GM12878 (cell line): ENCODE measurements at regions not wholly inside any gene's neighbourhood (a gene's known extent, or its start where the extent isn't known, plus 50 kb on each side); places are given as distances from the start of the nearest gene placed in this dataset.
A peak's percentile ranks its signal among the peaks of the same experiment; 100 is the strongest.

Experiments
- CEBPB ChIP-seq, 2 experiments: fragments of 150-350 bp in 1 of 2; IDR thresholded peaks; 2 replicates each; pipeline ENCODE4 v1.6.1; 2012 to 2014; ENCODE audit warnings: low read depth in 2 of 2, low read length in 2 of 2, borderline replicate concordance in 1 of 2, inconsistent platforms in 1 of 2
- CHD1 ChIP-seq: IDR thresholded peaks from 2 replicates; pipeline ENCODE4 v1.6.1; 2012; ENCODE audit warnings: low read depth, low read length, improper control_type of control experiment
- CREB1 ChIP-seq: IDR thresholded peaks from 2 replicates; pipeline ENCODE4 v1.6.1; 2012; ENCODE audit warnings: low read depth, mild to moderate bottlenecking, inconsistent platforms
- EP300 ChIP-seq, 2 experiments: fragments of 150-350 bp in 1 of 2; IDR thresholded peaks; 2 replicates each; pipeline ENCODE4 v1.6.1; 2011 to 2012; ENCODE audit warnings: low read depth in 2 of 2, low read length in 2 of 2, borderline replicate concordance in 1 of 2, improper control_type of control experiment in 1 of 2, inconsistent platforms in 1 of 2; ENCODE audit not compliant: control insufficient read depth in 1 of 2
- FOXM1 ChIP-seq: IDR thresholded peaks from 2 replicates; pipeline ENCODE4 v1.6.1; 2012; ENCODE audit warnings: low read depth, mild to moderate bottlenecking, inconsistent platforms, low read length, moderate library complexity
- HDGF ChIP-seq: fragments of 450-650 bp; IDR thresholded peaks from 2 replicates; pipeline ENCODE4 v1.6.1; 2016; ENCODE audit warnings: antibody characterized with exemption
- MEF2A ChIP-seq: IDR thresholded peaks from 2 replicates; pipeline ENCODE4 v1.6.1; 2011; ENCODE audit warnings: low read depth, mild to moderate bottlenecking, low read length, moderate library complexity; ENCODE audit not compliant: insufficient read depth
- NFIC ChIP-seq: IDR thresholded peaks from 2 replicates; pipeline ENCODE4 v1.6.1; 2012; ENCODE audit warnings: low read depth, mild to moderate bottlenecking, inconsistent platforms, low read length, moderate library complexity
- RAD21 ChIP-seq: IDR thresholded peaks from 2 replicates; pipeline ENCODE4 v1.6.1; 2011; ENCODE audit warnings: mild to moderate bottlenecking, low read depth, low read length, moderate library complexity; ENCODE audit not compliant: insufficient read depth
- SIX5 ChIP-seq: IDR thresholded peaks from 2 replicates; pipeline ENCODE4 v1.6.1; 2011; ENCODE audit warnings: mild to moderate bottlenecking, low read depth, low read length, moderate library complexity; ENCODE audit not compliant: severe bottlenecking
- SMC3 ChIP-seq: IDR thresholded peaks from 2 replicates; pipeline ENCODE4 v1.6.1; 2011; ENCODE audit warnings: low read length, improper control_type of control experiment, borderline replicate concordance
- WRNIP1 ChIP-seq: IDR thresholded peaks from 2 replicates; pipeline ENCODE4 v1.6.1; 2011; ENCODE audit warnings: low read depth, low read length, improper control_type of control experiment, borderline replicate concordance
- YBX1 ChIP-seq: fragments of 450-650 bp; IDR thresholded peaks from 2 replicates; pipeline ENCODE4 v1.6.1; 2016; ENCODE audit warnings: antibody characterized with exemption
- ZBED1 ChIP-seq: IDR thresholded peaks from 2 replicates; pipeline ENCODE4 v1.6.1; 2016; ENCODE audit warnings: borderline replicate concordance
- TF ChIP-seq, protein P1 (sequence below): IDR thresholded peaks from 2 replicates; pipeline ENCODE4 v1.6.1; 2012; ENCODE audit warnings: improper control_type of control experiment, low read depth, low read length; ENCODE audit not compliant: insufficient replicate concordance
- TF ChIP-seq, protein P2 (sequence below): fragments of 450-650 bp; IDR thresholded peaks from 2 replicates; pipeline ENCODE4 v1.6.1; 2016; ENCODE audit warnings: mild to moderate bottlenecking
- TF ChIP-seq, protein P3 (sequence below): fragments of 450-650 bp; IDR thresholded peaks from 2 replicates; pipeline ENCODE4 v1.6.1; 2017; ENCODE audit warnings: mild to moderate bottlenecking, moderate library complexity
- TF ChIP-seq, protein P4 (sequence below): IDR thresholded peaks from 2 replicates; pipeline ENCODE4 v1.6.1; 2011; ENCODE audit warnings: low read depth, low read length, improper control_type of control experiment, borderline replicate concordance

DNA sequence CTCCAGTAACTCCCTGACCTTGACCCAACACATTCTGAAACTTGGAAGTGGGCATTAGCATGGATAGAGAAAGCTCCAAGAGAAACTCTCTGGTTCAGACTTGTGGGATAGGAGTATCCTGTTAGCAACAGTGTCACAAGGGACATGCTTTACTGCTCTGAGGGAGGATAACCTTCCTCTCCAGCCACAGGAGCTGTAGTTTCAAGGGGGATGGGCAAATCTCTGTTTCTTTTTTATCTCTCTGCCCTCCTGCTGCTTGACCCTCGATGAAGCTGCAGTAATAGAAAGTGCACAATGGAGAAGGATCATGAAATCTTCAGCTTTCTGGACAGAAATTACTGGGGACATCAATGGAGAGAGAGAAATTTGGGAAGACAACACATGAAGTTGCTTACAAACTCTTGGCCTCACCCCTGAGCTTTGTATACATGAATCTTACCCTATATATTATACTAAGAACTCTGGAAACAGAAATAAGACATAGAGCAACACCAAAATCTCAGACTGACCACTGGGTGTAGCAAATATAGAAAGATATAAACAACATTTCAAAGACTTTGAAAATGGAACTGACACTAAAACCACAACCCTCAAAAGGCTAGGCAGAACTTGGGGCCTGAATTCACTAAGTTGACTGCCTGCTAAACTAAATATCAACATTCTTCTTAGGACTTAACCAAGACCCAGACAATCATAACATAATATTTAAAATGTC is 471.0 kb upstream of the MEF2C start (continued):
- TF ChIP-seq RAD21 (0 out of 2 replicates have a peak, but pooled peaks have one; percentile 4), MEF2A (0 out of 2 replicates have a peak, but pooled peaks have one; percentile 62), CHD1 (no peak), SIX5 (no peak), EP300 (IDR thresholded peaks at IDR 0.05; ENCODE audit: borderline replicate concordance in 1 of 2, control insufficient read depth in 1 of 2, low read depth in 2 of 2, low read length in 2 of 2) (0 out of 4 replicates have a peak, but pooled peaks of 1 of the 2 experiments have one; percentile 12), ZBED1 (no peak), HDGF (no peak), SMC3 (no peak; the same call in 1 of the 2 replicates), NFIC (peak; percentile 73), YBX1 (no peak), CEBPB (IDR thresholded peaks at IDR 0.05; ENCODE audit: borderline replicate concordance in 1 of 2, low read depth in 2 of 2, low read length in 2 of 2) (no peak), WRNIP1 (no peak), FOXM1 (peak; percentile 20; the same call in 1 of the 2 replicates), CREB1 (no peak)
- TF ChIP-seq, protein P1, sequence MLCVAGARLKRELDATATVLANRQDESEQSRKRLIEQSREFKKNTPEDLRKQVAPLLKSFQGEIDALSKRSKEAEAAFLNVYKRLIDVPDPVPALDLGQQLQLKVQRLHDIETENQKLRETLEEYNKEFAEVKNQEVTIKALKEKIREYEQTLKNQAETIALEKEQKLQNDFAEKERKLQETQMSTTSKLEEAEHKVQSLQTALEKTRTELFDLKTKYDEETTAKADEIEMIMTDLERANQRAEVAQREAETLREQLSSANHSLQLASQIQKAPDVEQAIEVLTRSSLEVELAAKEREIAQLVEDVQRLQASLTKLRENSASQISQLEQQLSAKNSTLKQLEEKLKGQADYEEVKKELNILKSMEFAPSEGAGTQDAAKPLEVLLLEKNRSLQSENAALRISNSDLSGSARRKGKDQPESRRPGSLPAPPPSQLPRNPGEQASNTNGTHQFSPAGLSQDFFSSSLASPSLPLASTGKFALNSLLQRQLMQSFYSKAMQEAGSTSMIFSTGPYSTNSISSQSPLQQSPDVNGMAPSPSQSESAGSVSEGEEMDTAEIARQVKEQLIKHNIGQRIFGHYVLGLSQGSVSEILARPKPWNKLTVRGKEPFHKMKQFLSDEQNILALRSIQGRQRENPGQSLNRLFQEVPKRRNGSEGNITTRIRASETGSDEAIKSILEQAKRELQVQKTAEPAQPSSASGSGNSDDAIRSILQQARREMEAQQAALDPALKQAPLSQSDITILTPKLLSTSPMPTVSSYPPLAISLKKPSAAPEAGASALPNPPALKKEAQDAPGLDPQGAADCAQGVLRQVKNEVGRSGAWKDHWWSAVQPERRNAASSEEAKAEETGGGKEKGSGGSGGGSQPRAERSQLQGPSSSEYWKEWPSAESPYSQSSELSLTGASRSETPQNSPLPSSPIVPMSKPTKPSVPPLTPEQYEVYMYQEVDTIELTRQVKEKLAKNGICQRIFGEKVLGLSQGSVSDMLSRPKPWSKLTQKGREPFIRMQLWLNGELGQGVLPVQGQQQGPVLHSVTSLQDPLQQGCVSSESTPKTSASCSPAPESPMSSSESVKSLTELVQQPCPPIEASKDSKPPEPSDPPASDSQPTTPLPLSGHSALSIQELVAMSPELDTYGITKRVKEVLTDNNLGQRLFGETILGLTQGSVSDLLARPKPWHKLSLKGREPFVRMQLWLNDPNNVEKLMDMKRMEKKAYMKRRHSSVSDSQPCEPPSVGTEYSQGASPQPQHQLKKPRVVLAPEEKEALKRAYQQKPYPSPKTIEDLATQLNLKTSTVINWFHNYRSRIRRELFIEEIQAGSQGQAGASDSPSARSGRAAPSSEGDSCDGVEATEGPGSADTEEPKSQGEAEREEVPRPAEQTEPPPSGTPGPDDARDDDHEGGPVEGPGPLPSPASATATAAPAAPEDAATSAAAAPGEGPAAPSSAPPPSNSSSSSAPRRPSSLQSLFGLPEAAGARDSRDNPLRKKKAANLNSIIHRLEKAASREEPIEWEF: no peak
- TF ChIP-seq, protein P2, sequence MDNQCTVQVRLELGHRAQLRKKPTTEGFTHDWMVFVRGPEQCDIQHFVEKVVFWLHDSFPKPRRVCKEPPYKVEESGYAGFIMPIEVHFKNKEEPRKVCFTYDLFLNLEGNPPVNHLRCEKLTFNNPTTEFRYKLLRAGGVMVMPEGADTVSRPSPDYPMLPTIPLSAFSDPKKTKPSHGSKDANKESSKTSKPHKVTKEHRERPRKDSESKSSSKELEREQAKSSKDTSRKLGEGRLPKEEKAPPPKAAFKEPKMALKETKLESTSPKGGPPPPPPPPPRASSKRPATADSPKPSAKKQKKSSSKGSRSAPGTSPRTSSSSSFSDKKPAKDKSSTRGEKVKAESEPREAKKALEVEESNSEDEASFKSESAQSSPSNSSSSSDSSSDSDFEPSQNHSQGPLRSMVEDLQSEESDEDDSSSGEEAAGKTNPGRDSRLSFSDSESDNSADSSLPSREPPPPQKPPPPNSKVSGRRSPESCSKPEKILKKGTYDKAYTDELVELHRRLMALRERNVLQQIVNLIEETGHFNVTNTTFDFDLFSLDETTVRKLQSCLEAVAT: no peak
- TF ChIP-seq, protein P3, sequence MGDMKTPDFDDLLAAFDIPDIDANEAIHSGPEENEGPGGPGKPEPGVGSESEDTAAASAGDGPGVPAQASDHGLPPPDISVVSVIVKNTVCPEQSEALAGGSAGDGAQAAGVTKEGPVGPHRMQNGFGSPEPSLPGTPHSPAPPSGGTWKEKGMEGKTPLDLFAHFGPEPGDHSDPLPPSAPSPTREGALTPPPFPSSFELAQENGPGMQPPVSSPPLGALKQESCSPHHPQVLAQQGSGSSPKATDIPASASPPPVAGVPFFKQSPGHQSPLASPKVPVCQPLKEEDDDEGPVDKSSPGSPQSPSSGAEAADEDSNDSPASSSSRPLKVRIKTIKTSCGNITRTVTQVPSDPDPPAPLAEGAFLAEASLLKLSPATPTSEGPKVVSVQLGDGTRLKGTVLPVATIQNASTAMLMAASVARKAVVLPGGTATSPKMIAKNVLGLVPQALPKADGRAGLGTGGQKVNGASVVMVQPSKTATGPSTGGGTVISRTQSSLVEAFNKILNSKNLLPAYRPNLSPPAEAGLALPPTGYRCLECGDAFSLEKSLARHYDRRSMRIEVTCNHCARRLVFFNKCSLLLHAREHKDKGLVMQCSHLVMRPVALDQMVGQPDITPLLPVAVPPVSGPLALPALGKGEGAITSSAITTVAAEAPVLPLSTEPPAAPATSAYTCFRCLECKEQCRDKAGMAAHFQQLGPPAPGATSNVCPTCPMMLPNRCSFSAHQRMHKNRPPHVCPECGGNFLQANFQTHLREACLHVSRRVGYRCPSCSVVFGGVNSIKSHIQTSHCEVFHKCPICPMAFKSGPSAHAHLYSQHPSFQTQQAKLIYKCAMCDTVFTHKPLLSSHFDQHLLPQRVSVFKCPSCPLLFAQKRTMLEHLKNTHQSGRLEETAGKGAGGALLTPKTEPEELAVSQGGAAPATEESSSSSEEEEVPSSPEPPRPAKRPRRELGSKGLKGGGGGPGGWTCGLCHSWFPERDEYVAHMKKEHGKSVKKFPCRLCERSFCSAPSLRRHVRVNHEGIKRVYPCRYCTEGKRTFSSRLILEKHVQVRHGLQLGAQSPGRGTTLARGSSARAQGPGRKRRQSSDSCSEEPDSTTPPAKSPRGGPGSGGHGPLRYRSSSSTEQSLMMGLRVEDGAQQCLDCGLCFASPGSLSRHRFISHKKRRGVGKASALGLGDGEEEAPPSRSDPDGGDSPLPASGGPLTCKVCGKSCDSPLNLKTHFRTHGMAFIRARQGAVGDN: no peak
- TF ChIP-seq, protein P4, sequence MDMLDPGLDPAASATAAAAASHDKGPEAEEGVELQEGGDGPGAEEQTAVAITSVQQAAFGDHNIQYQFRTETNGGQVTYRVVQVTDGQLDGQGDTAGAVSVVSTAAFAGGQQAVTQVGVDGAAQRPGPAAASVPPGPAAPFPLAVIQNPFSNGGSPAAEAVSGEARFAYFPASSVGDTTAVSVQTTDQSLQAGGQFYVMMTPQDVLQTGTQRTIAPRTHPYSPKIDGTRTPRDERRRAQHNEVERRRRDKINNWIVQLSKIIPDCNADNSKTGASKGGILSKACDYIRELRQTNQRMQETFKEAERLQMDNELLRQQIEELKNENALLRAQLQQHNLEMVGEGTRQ: no peak
